ENCODE measurements at regions not wholly inside any gene's neighbourhood (a gene's known extent, or its start where the extent isn't known, plus 50 kb on each side); places are given as distances from the start of the nearest gene placed in this dataset.

DNA sequence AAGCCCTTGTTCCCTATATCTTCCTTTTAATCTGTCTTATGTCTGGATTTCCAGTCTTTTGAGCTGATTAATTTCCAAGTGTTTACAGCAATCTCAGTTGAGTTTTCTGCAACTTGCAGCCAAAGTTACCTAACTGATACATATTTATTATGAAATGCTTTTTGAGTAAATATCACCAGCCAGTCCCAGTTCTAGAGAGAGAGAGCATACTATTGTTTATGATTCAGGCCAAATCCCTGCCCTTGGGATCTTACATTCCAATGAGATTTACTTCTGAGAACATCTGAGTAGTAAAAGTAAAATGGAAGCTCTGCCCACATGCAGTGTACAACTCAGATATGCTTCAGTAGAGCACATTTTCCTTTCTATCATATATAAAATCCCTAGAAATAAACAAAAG lies 661.7 kb downstream of the KCTD16 start:
- TF ChIP-seq EZH2phosphoT487 (IDR thresholded peaks at IDR 0.05; ENCODE audit: insufficient read depth, low read depth), result no peak
- no peak for TF ChIP-seq EZH2 (IDR thresholded peaks at IDR 0.05; ENCODE audit: insufficient read depth, poor library complexity, severe bottlenecking)
